LNCaP clone FGC (cell line): ENCODE measurements at regions not wholly inside any gene's neighbourhood (a gene's known extent, or its start where the extent isn't known, plus 50 kb on each side); places are given as distances from the start of the nearest gene placed in this dataset.

Source experiments
- DNase-seq: peaks from one replicate; pipeline ENCODE4 v3.0.0-alpha.2; 2011; ENCODE audit warnings: low read depth
- H3K4me3 ChIP-seq: 2 replicates; pipeline ENCODE4 v1.5.1; 2011; ENCODE audit warnings: mild to moderate bottlenecking, low read depth, low read length, control low read depth
- TF ChIP-seq, protein P1 (sequence below): IDR thresholded peaks from 2 replicates; pipeline ENCODE4 v1.5.1; 2012; ENCODE audit warnings: mild to moderate bottlenecking; ENCODE audit not compliant: control insufficient read depth, insufficient read depth; ENCODE audit errors: extremely low read depth

DNA sequence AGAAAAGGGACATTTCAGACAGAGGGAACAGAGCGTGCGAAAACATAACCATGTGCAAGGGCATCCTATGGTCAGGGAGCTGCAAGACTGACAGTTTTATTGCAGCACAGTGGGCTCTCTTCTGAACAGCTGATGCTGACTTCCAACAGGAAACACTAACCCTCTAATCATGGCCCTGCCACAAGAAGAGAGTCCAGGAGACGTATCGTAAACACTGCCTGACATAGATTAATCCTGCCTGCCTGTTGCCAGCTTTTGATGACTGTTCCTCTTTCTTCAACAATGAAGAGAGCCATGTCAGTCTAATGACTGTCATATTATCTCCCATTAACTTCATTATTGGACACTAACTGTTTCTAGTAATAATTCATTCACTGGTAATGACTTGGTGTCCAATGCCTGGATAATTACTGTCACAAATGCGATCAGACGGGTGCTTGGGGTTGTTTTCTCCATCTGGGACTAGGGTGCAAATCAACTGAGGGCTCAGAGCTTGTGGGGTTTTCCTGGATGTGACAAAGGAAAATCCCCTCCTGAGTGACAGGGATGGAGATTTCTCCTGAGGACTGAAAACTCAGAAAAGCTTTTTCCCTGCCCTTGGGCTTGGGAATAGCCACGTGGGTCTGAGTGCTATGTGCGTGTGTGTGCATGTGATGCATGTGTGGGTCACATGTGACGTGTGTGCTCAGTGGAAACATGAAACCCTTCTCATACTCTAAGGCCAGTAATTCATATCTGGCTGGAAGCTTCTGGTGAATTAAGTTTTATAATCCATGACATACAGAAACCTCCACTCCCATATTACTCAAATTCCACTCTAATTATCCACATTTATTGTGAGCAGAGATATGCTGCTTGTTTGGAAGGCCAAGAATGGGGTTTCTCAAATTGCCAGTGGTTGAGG lies 144.0 kb upstream of the PLXNA2 start:
- no peak overlapping the region for H3K4me3 ChIP-seq
- no peak for DNase-seq
- TF ChIP-seq, protein P1, sequence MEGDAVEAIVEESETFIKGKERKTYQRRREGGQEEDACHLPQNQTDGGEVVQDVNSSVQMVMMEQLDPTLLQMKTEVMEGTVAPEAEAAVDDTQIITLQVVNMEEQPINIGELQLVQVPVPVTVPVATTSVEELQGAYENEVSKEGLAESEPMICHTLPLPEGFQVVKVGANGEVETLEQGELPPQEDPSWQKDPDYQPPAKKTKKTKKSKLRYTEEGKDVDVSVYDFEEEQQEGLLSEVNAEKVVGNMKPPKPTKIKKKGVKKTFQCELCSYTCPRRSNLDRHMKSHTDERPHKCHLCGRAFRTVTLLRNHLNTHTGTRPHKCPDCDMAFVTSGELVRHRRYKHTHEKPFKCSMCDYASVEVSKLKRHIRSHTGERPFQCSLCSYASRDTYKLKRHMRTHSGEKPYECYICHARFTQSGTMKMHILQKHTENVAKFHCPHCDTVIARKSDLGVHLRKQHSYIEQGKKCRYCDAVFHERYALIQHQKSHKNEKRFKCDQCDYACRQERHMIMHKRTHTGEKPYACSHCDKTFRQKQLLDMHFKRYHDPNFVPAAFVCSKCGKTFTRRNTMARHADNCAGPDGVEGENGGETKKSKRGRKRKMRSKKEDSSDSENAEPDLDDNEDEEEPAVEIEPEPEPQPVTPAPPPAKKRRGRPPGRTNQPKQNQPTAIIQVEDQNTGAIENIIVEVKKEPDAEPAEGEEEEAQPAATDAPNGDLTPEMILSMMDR = no peak

DNA sequence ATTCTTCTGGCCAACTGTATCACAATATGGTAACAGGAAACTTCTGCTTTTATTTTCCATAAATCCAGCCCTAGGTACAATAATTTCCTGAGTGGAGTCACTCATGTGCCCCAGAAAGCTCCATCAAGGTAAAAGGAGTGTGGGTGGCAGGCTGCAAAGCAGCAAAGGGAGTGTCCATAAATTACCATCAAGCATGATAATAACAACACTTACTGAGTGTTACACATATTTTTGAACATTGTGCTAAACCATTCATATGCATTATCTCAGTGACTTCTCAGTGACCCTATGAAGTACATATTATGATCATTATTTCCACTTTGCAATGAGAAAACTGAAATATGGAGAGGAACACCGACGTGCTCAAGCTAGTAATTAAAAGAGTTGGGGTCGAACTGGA lies 149.2 kb upstream of the PLXNA2 start:
- no peak overlapping the region for H3K4me3 ChIP-seq
- no peak for DNase-seq
- TF ChIP-seq, protein P1 = no peak

DNA sequence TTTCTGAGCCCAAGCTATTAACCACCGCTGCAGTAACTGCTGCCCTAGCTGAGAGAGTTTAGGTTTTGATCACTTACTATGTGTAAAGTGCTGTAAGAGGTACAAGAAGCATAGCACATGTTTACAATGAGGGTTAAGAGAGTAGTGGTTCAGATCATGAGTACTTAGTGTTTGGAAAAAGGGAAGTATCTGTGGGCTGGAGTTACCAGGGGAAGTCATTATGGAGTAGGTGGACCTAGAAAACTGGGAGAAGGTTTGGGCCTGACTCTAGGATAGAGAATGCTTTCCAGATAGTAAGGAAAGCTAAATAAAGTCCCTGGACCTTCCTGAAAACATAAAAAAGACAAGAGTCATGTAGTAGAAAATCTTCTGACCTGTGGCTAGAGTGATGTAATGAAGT lies 149.6 kb upstream of the PLXNA2 start:
- no peak for DNase-seq
- TF ChIP-seq, protein P1 = no peak
- H3K4me3 ChIP-seq = no peak overlapping the region

DNA sequence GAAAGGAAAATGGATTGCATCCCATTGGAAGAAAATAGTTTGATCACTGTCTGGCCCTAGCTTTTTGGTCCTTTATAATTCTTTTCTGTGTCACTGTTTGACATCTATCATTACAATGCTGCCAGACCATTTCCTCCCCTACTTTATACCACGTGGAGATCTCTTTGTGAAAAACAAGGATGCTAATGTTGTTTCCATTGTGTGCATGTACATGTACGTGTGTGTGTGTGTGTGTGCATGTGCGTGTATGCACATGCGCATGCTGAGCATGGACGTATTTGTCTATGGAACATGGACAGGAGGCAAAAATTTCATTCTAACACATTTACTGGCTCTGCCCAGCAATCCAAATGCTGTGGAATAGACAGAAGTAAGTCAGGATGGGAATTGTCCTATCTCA lies 153.1 kb upstream of the PLXNA2 start:
- no peak for DNase-seq
- no peak overlapping the region for H3K4me3 ChIP-seq
- TF ChIP-seq, protein P1 = no peak

DNA sequence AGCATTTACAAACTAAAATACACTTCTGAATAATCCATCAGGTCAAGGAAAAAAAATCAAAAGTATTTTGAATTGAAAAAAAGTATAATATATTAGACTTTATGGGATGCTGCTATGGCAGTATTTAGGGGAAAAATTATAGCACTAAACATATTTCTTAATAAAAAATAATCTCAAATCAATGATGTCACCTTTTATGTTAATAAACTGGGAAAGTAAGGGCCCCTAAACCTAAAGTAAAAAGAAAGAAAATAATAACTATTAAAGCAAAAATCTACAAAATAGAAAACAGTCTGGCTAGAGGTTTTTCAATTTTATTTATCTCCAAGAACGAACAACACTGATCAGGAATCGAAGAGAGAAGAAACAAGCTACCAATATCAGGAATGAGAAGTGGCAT lies 160.8 kb upstream of the PLXNA2 start:
- no peak overlapping the region for H3K4me3 ChIP-seq
- TF ChIP-seq, protein P1 = no peak
- DNase-seq = no peak

DNA sequence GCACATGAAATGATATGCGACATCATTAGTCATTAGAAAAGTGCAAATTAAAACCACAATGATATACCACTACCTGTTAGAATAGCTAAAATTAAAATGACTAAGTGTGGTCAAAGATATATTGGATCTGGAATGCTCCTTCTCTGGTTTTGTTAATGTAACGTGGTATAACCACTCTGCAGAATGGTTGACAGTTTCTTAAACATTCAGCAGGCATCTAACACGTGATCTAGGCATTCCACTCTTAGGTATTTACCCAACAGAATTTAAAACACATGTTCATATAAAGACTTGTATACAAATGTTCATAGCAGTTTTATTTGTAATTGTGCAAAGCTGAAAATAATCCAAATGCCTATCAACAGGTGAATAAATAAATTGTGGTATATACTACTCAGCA lies 165.0 kb upstream of the PLXNA2 start:
- no peak for DNase-seq
- TF ChIP-seq, protein P1 = no peak
- H3K4me3 ChIP-seq = no peak overlapping the region

DNA sequence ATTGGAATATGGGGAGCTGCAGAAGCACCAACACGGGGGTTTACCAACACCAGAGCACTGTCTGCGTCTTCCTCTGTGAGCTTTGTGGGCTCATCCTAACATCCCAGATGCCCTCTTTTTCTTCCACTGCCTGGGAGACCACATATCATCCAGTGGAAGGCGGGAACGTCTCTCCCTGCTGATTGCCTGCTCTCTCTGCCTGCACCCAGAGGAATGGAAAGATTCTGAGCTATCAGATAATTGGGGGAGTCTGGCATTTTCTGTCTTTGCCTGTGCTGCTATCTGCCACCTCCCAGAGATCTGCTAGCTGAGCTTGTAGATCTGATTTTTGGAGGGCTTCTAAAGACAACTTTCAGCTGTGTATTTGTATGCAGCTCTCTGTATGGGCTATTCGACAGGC lies 166.2 kb upstream of the PLXNA2 start:
- TF ChIP-seq, protein P1 = no peak

More for the DNA sequence above, 166.2 kb upstream of the PLXNA2 start:
- no peak overlapping the region for H3K4me3 ChIP-seq
- no peak for DNase-seq
